WTC11 (cell line): ENCODE measurements at regions not wholly inside any gene's neighbourhood (a gene's known extent, or its start where the extent isn't known, plus 50 kb on each side); places are given as distances from the start of the nearest gene placed in this dataset.

Experiments used
- ATAC-seq: fragments of 200-7000 bp; cut with Tn5 transposase; 2 replicates; pipeline ENCODE4 v1.10.0; 2021; ENCODE audit warnings: mild to moderate bottlenecking, moderate library complexity
- CTCF ChIA-PET: fragments of 300-600 bp; sonication (Branson Sonifier 250); formaldehyde crosslinking; loops from one replicate; lab custom pipeline; 2021; ENCODE audit warnings: antibody characterized with exemption; lab: Charles Lee
- POLR2A ChIA-PET: fragments of 350-600 bp; sonication (Branson Sonifier 250); formaldehyde crosslinking; loops from one replicate; lab custom pipeline; 2021; ENCODE audit warnings: antibody characterized with exemption; lab: Charles Lee
- DNase-seq: peaks from one replicate; pipeline ENCODE4 v3.0.0; 2021; ENCODE audit warnings: low spot score
- H3K27ac Mint-ChIP-seq: 2 replicates; pipeline ENCODE4 v1.8.0; 2021; ENCODE audit warnings: mixed read lengths
- H3K27me3 Mint-ChIP-seq: 2 replicates; pipeline ENCODE4 v1.8.0; 2021; ENCODE audit warnings: low read depth, mild to moderate bottlenecking, moderate library complexity, mixed read lengths
- H3K36me3 Mint-ChIP-seq: 2 replicates; pipeline ENCODE4 v1.8.0; 2021; ENCODE audit warnings: mixed read lengths
- H3K4me1 Mint-ChIP-seq: 2 replicates; pipeline ENCODE4 v1.8.0; 2022; ENCODE audit warnings: mixed read lengths
- H3K4me3 Mint-ChIP-seq: 2 replicates; pipeline ENCODE4 v1.8.0; 2021; ENCODE audit warnings: mild to moderate bottlenecking, moderate library complexity, mixed read lengths
- H3K9me3 Mint-ChIP-seq: 2 replicates; pipeline ENCODE4 v1.8.0; 2021; ENCODE audit warnings: mixed read lengths
- ARID4B ChIP-seq: sonication (generic); formaldehyde crosslinking; IDR thresholded peaks from 2 replicates; pipeline ENCODE4 v1.8.0; 2023; ENCODE audit warnings: missing genetic modification reagents, mild to moderate bottlenecking, borderline replicate concordance
- CBFB ChIP-seq: sonication (generic); formaldehyde crosslinking; IDR thresholded peaks from 2 replicates; pipeline ENCODE4 v1.8.1; 2022; ENCODE audit warnings: mild to moderate bottlenecking, low read depth, missing genetic modification reagents
- CREB1 ChIP-seq: sonication (generic); formaldehyde crosslinking; IDR thresholded peaks from 2 replicates; pipeline ENCODE4 v1.8.0; 2023; ENCODE audit warnings: mild to moderate bottlenecking, missing genetic modification reagents
- ETV6 ChIP-seq: sonication (generic); formaldehyde crosslinking; IDR thresholded peaks from 2 replicates; pipeline ENCODE4 v1.8.1; 2022; ENCODE audit warnings: mild to moderate bottlenecking, missing genetic modification reagents
- FOXP1 ChIP-seq: sonication (generic); formaldehyde crosslinking; IDR thresholded peaks from 2 replicates; pipeline ENCODE4 v1.8.0; 2022; ENCODE audit warnings: missing genetic modification reagents, mild to moderate bottlenecking, moderate library complexity, borderline replicate concordance
- MAX ChIP-seq: sonication (generic); formaldehyde crosslinking; IDR thresholded peaks from 2 replicates; pipeline ENCODE4 v1.8.0; 2022; ENCODE audit warnings: mild to moderate bottlenecking, missing genetic modification reagents
- NFATC4 ChIP-seq: fragments of 250-450 bp; sonication (Bioruptor Pico); IDR thresholded peaks from 2 replicates; pipeline ENCODE4 v1.9.0; 2021; ENCODE audit warnings: mild to moderate bottlenecking
- NFYB ChIP-seq: sonication (generic); formaldehyde crosslinking; conservative IDR thresholded peaks from 2 replicates; pipeline ENCODE4 v1.8.0; 2022; ENCODE audit warnings: low read depth, missing genetic modification reagents
- PRRX2 ChIP-seq: fragments of 250-450 bp; sonication (Bioruptor Pico); IDR thresholded peaks from 2 replicates; pipeline ENCODE4 v1.8.0; 2021; ENCODE audit warnings: mild to moderate bottlenecking
- TP53 ChIP-seq: sonication (generic); formaldehyde crosslinking; IDR thresholded peaks from 2 replicates; pipeline ENCODE4 v1.8.1; 2023; ENCODE audit warnings: mild to moderate bottlenecking, missing genetic modification reagents
- USF1 ChIP-seq: sonication (generic); formaldehyde crosslinking; IDR thresholded peaks from 2 replicates; pipeline ENCODE4 v1.8.0; 2022; ENCODE audit warnings: mild to moderate bottlenecking, missing genetic modification reagents
- ZNF121 ChIP-seq: sonication (generic); formaldehyde crosslinking; IDR thresholded peaks from 2 replicates; pipeline ENCODE4 v1.8.0; 2023; ENCODE audit warnings: missing genetic modification reagents
- ZNF281 ChIP-seq: sonication (generic); formaldehyde crosslinking; IDR thresholded peaks from 2 replicates; pipeline ENCODE4 v1.8.0; 2023; ENCODE audit warnings: mild to moderate bottlenecking, missing genetic modification reagents
- ZNF396 ChIP-seq: fragments of 250-450 bp; sonication (Bioruptor Pico); IDR thresholded peaks from 2 replicates; pipeline ENCODE4 v1.8.0; 2021; ENCODE audit warnings: mild to moderate bottlenecking, moderate library complexity, borderline replicate concordance
- ZNF423 ChIP-seq: fragments of 250-450 bp; sonication (Bioruptor Pico); IDR thresholded peaks from 2 replicates; pipeline ENCODE4 v2.1.2; 2022; ENCODE audit warnings: mild to moderate bottlenecking, moderate library complexity

GRCh38 chr5:139744471-139745131, 51.0 kb upstream of the PSD2 start (continued):
- no peak for TF ChIP-seq ZNF281 (CRISPR knock-in tag)
- TF ChIP-seq CREB1 = no peak
- no peak for TF ChIP-seq FOXP1
- TF ChIP-seq PRRX2 (CRISPR knock-in tag) = no peak
- no peak for TF ChIP-seq ETV6 (CRISPR knock-in tag)
- no peak for TF ChIP-seq NFYB (CRISPR knock-in tag)
- TF ChIP-seq NFATC4 = no peak
- TF ChIP-seq ZNF121 (CRISPR knock-in tag) = no peak

- TF ChIP-seq USF1 (0 out of 2 replicates have a peak, but pooled peaks have one; percentile 17), ZNF423 (CRISPR knock-in tag) (peak; percentile 39; the same call in 1 of the 2 replicates), TP53 (CRISPR knock-in tag) (no peak), CBFB (CRISPR knock-in tag) (no peak), FOXP1 (0 out of 2 replicates have a peak, but pooled peaks have one; percentile 32), MAX (CRISPR knock-in tag) (0 out of 2 replicates have a peak, but pooled peaks have one; percentile 35), ZNF396 (no peak), ARID4B (CRISPR knock-in tag) (no peak)
- Mint-ChIP-seq H3K4me3 (peak overlapping the region; percentile 77), H3K27me3 (peaks cover 56% of the 10 kb centered on the region), H3K36me3 (no peaks in the 10 kb centered on the region), H3K9me3 (no peaks in the 10 kb centered on the region), H3K27ac (no peak overlapping the region), H3K4me1 (peaks cover 53% of the 10 kb centered on the region)
- ATAC-seq (peak; percentile 1), DNase-seq (peak; percentile 60)
- ChIA-PET CTCF (interaction anchor here (1.0 to 9.7 kb wide), 9 partner anchors 19 to 297 kb away, joined by 3 to 99 read pairs (median 6); no protein-coding TSS in a partner anchor), POLR2A (interaction anchor here (1.0 to 3.1 kb wide), 4 partner anchors 14 to 95 kb away, joined by 3 to 26 read pairs (median 3); no protein-coding TSS in a partner anchor)
These were observed 50.3 kb upstream of the PSD2 start for GRCh38 chr5:139745132-139745799.
